GM21515 (cell line): ENCODE measurements at regions not wholly inside any gene's neighbourhood (a gene's known extent, or its start where the extent isn't known, plus 50 kb on each side); places are given as distances from the start of the nearest gene placed in this dataset.

ENCODE experiments used
- ATAC-seq: cut with Tn5 transposase; IDR thresholded peaks from one replicate; pipeline ENCODE4 v1.9.1; 2021; ENCODE audit not compliant: unreplicated experiment

GRCh38 chr7:97466071-97466470 lies 265.8 kb upstream of the TAC1 start:
- no peak for ATAC-seq

DNA sequence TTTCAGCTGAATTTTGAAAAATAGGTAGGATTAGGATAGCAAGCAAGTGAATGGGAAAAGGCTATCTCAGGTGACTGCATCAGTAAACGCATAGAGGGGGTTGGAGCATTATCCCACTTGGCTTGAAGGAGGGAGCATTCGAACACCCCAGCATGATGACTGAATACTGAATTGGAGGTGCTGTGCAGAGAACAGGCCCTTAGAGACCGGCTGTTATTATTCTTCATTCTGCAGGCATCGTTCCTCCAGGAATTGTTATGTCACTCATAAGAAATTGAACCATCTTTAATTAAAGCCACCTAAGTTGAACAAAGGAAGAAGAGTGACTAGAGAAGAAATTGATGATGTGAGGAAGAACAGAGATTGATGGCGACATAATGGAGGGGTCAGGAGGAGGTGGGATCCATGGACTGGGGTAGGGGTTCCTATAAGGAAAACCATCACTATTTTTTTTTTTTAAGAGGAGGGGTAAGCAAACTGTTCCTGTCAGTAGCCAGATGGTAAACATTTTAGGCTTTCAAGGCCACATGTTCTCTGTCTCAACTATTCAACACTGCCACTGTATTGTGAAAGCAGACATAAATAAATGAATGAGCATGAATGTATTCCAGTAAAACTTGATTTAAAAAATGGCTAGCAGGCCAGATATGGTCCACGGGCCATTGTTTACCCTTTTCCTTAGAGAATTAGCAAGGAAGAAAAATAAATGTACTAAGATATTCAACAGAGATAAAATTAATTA lies 264.7 kb upstream of the TAC1 start:
- no peak for ATAC-seq

DNA sequence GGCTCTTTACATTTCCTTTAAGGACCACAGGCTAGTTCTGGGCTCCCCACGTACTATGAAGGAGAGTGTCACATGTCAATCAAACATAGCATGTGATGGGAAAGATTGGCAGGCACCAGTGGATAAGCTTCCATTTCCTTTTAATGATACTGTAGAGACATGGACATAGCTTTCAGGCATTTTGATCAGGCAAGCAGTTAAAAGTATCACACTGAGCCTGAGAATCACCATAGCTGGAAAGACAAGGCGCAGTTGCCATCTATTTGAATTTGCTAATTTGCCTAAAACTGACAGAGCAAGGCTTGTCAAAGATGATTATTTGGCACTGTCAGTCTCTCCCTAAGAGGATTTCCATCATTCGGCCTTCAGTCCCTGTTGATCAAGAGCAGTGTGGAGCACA lies 263.4 kb upstream of the TAC1 start:
- ATAC-seq: no peak

DNA sequence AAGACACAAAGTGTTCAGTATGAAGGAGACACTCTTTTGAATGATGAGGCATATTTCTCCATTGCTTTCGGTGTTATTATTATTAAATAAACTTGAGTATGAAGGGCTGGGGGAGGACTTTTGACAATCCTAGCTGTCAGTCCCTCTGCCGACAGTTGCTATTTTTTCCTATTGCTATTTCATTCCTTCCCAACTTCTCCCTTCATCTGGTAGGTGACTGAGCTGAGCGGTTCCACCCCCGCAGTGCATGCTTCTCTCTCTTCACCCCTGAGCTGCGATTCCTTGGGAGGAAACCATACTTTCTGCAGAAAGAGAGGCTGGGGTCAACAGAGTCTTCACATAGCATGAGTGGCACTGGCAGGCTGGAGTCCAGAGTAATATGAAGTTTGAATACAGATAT lies 261.2 kb upstream of the TAC1 start:
- ATAC-seq: no peak

- ATAC-seq: no peak
Observed at GRCh38 chr7:97471491-97471890, 260.4 kb upstream of the TAC1 start.

DNA sequence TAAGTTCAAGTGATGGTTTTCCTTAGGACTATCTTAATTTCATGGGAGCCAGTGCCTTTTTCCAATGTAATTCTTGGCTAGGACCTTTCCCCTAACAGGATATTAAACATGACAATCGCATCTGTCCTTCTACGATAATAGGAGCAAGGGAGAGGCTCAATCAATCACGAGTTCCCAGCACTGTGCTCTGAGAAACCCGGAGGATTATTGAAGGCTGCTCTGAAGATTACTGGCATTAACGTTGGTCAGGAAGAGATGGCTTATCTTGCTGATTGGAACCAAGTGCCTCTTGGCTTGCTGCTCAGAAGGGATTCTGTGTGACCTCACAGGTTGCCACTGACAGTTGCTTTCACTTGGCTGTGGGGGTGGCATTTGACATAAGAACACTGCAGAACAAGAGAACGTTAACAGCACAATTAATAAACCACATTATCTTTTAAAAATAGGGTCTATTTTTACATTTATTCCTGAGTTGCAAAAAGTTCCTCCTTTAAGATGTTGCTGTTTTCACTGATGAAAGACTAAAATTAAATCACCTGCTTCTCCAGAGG lies 252.1 kb upstream of the TAC1 start:
- no peak for ATAC-seq

GRCh38 chr7:97480772-97481390 lies 251.0 kb upstream of the TAC1 start:
- ATAC-seq: no peak

DNA sequence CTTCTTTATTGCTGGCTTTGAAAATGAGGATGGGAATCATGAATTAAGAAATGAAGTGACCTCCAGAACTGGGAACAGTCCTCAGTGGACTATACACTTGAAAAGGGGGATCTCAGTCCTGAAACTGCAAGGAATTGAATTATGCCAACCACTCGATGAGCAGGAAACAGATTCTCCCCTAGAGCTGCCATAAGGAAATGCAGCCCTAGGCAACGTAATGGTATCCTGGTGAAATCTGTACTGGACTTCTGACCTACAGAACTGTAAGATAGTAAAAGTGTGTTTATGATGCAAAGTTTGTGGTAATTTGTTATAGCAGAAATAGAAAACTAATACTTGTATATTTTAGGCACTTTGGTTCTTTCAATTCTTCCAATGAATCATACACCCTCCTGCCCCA lies 236.4 kb upstream of the TAC1 start:
- no peak for ATAC-seq

- peak; percentile 65 for ATAC-seq
Observed at GRCh38 chr7:97499204-97499603, 232.7 kb upstream of the TAC1 start.

GRCh38 chr7:97503367-97504094 lies 228.4 kb upstream of the TAC1 start:
- ATAC-seq: no peak

GRCh38 chr7:97506728-97507127 lies 225.2 kb upstream of the TAC1 start:
- no peak for ATAC-seq

DNA sequence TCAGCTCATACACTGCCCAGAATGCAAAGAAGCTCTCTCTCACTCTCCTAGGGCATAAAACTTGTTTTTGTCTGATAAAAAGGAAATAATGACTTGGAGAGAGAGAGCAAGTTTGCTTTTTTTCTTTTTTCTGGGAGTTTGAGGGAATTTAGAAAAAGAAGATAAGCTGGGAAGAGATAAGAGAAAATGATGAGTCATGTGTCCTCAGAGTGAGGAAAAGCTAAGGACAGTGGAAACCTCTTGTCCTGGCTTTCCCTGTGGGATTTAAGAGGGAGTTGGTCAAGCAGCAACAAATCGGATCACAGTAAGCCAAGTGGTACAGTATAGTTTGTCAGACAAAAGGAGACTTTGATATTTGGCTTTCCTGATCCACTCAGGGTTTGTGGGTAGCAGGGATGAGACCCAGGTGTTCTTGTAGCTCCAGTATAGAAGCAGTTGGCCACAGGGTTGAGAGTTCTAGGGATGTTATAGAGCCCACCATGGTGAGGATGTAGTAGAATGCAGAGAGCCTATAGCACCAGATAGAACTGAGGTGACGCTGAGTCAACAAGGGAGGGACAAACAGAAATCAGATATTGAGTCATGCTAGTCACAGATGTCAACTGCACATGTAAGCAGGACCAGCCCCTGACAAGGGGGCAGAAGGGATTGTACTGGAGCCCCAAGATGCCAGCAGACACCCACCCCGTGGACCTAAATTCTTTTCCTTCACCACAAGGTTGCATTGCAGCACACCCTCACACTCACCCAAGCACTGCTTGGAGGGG lies 219.3 kb upstream of the TAC1 start:
- ATAC-seq: peak; percentile 38

DNA sequence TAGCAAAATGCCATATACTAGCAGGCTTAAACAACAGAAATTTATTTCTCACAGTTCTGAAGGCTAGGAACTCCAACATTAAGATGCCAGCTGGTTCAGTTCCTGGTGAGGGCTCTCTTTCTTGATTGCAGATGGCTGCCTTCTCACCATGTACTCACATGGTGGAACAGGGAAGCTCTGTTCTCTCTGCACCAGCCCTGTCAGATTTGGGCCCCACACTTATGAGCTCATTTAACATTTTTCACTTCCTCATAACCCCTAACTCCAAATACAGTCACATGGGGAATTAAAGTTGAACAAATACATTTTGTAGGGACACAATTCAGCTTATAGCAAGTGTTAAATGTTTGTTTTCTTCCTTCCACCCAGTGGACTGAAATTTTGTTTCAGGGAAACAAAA lies 218.6 kb upstream of the TAC1 start:
- peak; percentile 78 for ATAC-seq

DNA sequence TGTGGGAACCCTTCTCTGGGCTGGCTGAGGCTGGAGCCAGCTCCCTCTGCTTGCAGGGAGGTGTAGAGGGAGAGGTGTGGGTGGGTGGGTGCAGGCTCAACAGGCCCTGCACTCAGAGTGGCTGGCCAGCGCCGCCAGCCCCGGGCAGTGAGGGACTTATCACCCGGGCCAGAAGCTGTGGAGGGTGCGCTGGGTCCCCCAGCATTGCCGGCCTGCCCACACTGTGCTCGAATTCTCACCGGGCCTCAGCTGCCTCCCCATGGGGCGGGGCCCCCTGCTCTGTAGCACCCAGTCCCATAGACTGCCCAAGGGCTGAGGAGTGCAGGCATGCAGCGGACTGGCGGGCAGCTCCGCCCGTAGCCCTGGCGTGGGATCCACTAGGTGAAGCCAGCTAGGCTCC lies 190.7 kb upstream of the TAC1 start:
- ATAC-seq: no peak

- ATAC-seq: no peak
Observed at GRCh38 chr7:97555857-97556421, 175.9 kb upstream of the TAC1 start.

DNA sequence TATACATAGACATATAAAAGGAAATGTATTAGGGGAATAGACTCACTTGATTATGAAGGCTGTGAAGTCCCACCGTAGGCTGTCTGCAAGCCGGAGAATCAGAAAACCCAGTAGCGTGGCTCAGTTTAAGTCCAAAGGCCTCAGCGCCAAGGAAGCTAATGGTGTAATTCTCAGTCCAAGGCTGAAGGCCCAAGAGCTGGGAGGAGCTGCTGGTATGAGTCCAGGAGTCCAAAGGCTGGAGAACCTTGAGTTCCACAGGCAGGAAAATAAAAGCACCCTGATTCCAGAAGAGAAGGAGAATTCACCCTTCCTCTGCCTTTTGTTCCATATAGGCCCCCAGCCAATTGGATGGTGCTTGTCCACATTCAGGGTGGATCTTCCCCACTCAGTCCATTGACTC lies 166.2 kb upstream of the TAC1 start:
- no peak for ATAC-seq

GRCh38 chr7:97573065-97573464 lies 158.8 kb upstream of the TAC1 start:
- ATAC-seq: no peak

DNA sequence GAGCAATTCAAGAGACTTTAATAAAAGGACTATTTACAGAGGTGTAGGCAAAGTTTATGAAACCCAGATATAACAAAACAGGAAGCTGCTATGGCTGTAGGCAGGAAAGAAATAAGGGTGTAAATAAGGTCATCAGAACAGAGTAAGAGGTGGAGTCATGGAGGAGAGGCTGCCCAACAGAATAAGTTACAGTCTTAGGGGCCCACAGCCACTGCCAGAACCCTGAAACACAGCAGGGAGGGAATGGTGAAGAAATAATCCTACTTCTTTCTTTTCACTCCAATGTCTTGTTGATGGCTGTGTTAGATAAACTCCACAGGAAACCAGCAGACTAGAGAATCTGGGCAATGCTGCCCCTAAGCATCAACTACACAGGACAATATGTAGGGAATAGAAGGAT lies 155.8 kb upstream of the TAC1 start:
- no peak for ATAC-seq

DNA sequence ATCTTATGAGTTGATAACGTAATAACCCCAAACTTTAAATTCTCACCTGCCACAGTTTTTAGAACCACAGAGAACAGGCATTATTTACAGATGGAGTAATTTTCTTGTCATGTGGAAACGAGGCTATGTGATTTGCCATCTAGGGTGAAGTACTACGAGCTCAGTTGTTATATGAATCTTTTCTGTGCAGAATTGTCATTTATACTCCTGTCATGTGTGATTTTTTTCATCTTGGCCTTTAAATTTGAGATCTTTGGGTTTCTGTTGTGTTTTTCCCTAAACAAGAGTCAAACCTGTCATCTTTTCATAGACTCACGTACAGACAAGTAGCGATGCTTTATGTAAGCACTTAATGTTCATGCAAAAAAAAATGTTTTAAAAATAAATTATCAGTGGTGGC lies 153.7 kb upstream of the TAC1 start:
- ATAC-seq: no peak

DNA sequence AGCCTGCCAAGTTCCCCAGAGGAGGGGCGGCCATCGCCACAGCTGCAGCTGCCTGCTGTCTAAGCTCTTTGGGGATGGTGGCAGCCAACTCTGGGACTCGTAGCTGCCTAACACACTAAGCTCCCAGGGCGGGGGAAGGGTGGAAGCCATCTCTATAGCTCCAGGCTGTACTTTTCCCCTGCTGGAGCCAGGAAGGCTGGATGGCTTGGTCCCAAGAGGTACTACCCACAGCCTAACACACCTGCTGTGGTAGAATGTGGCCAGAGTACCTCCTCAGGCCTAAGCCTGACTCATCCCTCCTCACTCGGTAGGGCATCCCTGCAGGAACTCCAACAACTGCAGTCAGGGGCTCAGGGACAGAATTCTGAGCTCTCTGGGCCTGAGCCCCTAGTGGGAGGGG lies 151.7 kb upstream of the TAC1 start:
- ATAC-seq: no peak

DNA sequence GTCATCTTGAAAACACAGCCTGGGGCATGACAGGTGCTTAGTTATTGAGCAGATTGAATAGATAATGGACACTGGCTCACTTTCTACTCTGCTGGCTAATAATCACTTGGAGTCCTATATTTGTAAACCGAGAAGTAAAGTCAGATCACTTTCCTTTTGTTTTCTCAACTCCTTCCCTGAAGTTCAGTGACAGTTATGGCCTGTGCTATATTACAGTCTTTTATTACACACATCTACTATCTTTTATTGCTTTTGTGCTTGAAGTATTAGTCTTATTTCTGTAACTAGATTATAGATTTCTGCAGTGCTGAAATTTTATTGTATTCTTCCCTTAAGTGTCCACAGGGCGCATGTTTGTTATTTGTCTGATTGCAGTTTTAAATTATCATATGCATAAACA lies 136.4 kb upstream of the TAC1 start:
- no peak for ATAC-seq
